Activated T-cell treated with anti-CD3 and anti-CD28 coated beads, Interleukin-2, amount 50 U/mL, for 1 hour (primary cell): ENCODE measurements at regions not wholly inside any gene's neighbourhood (a gene's known extent, or its start where the extent isn't known, plus 50 kb on each side); places are given as distances from the start of the nearest gene placed in this dataset.
"Not testable (repeated sequence)": the region's sequence is repeated elsewhere in the genome, so short reads cannot be mapped to it uniquely, and the experiment has no call there.

Experiments used
- DNase-seq: peaks from one replicate; pipeline ENCODE4 v3.0.0-alpha.2; 2020

DNA sequence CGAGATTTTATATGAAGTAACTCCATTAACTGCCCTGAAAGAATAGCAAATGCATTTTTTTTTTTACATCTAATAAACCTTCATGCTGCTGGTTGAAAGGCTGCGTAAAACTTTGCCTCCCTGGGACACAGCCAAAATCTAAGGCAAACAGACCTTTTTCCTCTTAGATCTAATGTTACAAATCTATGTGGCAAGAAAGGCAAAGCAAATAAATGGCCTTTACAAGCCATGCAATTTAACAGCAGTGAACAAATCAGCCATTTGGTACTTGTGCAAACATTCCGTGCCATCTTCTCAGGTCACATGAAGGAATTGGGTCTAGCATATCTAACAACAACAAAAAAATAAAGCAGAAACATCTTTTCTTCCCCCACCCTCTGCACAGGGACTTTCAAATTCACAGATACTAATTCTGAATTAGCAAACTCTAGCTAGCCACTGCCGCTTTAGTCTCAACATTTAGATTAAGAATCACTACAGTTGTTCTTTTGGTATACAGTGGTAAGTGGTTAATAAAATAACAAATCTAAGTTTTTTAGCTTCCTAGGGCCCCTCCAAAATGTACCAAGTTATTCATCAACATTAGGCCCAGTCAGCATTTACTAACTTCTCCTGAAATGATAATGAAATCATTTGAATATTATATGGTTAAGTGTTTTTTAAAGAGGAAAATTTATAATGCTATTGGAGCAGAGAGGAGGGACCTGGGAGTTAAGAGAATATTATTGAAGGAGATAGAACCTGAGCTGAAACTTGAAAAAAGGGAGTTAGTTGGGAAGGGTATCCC is 593.8 kb downstream of the SMARCA1 start:
- no peak for DNase-seq

DNA sequence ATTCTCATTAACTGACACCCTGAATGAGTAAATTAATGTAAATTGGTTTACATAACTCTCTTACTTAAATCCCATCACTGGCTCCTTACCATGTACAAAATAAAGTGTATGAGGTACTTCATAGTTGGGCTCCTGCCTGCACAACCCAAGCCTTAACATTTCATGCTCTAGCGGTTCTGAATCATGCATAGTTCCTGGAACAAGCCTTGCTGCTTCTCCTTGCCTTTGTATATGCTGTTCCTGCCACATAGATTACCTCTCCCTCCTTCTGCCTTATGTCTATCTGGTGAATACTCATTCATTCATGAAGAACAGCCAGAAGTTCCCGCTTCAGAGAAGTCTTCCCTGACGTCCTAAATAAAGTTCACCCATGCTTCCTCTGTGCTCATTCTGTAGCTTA is 594.7 kb downstream of the SMARCA1 start:
- no peak for DNase-seq

DNA sequence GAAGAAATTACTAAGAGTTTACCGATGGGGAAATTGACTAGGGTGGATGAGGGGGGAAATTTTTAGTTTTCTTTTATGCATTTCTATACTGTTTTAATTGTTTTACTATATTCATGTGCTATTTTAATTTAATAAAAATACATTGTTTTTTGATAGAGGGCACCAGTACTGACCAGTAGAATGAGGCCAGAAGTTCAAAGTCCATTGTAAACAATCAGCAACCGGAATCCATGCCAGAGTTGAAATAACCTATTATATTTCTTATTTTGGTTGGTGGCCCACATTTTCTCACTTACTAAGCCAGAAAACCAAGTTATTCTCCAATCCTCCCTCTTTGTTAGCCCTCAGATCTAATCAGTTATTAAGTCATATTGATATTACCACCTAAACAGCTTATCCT is 595.9 kb downstream of the SMARCA1 start:
- no peak for DNase-seq

DNA sequence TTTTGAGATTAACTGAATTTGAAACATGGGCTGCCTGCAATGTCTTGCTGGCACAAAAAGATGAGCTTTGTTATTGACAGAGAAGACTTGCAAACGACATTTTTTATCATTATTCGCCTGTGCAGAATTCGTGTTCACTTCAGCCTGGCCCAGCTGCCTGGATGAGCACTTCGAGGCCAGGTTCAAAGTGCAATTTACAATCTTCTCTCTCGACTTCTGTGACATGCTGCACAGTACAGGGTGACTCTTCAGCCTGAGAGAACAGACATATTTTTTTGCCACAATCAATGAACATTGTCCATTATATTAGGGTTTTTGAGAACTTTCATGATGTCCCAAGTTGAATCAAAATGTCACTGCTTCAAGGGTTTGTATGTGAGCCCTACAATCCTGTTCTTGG is 616.5 kb downstream of the SMARCA1 start:
- no peak for DNase-seq

DNA sequence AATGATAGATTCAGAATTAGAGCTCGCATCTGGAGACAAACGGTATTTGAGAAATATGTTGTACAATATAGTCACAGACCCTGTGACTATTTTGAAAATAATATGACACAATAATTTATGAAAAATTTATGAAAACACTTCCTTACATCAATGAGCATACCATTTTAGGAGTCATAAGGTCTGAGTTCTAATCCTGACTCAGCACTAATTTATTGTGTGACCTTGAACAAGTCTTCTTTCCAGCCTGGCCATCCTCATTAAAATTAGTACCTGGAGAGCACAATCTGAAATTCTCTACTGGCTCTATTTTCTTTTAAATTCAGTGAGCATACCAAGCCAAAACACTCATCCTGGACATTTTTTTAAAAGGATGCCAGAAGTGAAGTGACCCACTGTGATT is 622.3 kb downstream of the SMARCA1 start:
- DNase-seq = no peak

DNA sequence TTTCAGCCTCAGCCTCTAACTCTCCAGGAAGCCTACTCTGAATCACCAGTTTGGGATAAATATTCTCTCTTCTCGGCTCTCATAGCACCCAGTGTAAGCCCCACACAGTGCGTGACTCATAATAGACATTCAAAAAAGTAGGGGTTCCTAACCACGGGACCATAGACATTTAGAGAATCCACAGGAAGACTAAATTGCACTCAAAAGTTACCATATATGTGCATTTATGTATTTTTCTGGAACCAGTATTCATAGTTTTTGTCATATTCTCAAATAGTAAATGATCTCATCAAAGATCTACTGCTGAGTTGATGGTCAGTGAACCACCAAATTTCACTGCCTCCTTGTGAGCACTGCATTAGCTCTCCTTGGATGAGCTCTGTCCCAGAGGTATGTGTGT is 625.7 kb downstream of the SMARCA1 start:
- no peak for DNase-seq

DNA sequence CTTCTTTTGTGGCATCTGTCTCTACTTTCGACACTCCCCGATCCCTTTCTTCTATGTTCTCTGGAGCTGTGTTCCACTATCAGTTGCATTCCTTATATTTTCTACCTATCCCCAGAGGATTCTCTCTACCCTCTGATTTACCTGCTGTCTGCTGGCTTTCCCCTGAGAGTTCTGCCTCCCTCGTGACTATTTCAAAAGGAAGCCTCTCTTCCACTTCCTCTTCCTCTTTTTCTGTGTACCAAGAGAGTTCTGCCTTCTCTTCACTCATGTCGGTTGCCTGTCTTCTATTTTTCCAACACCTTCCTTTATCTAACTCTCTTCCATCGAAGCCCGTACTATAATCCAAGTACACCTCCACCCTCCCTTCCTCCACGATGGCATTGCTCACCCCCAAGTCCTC is 631.7 kb downstream of the SMARCA1 start:
- no peak for DNase-seq

DNA sequence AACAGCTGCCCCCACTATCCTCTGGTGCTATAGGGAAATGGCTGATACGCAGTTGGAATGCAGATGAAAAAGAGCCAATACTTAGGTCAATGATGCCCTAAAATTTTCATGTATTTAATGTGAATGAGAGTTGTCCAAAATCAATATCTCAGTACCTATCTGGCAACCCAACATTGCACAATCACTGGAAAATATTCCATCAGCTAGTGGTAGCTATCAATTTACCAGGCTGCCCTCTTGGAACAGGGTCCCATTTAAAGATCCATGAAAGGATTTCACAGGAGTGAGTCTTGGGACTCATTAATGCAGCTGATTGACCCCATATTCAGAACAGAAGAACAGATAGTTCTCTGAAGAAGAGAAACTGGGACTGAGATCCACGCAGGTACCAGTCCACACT is 638.9 kb downstream of the SMARCA1 start:
- DNase-seq = no peak

DNA sequence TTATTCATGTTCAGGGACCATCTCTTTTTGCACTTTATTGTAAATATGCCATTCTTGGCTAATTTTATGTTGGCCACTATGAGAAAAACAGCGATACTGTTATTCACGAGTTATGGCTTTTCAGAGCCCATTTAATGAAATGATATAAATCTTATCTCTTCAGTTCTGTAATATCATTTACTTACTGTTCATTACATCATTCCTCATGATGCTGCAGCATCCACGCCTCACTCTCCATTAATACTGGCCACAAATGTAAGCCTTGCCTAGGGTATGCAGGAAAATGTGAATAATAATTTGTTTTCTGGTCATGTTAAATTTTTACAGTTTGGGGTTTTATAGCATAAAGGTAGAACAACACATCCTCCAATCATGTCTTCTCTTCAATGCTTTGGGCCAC is 639.6 kb downstream of the SMARCA1 start:
- DNase-seq = no peak

DNA sequence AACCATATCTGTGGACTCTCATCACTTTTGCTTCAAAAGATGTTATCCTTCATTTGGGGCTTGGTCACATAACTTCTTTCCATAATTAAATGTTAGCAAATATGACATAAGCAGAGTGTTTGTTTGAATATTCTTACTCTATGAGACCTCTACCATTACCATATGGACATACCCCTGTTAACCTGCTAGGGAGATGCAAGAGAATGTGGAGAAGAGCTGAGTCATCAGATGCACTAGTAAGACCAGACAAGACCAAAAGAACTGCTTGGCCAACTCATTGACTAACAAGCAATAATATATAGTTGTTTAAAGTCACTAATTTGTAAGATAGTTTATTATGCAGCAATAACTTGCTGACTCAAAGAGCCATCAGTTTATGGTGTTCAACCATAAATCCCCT is 652.9 kb downstream of the SMARCA1 start:
- DNase-seq = no peak

DNA sequence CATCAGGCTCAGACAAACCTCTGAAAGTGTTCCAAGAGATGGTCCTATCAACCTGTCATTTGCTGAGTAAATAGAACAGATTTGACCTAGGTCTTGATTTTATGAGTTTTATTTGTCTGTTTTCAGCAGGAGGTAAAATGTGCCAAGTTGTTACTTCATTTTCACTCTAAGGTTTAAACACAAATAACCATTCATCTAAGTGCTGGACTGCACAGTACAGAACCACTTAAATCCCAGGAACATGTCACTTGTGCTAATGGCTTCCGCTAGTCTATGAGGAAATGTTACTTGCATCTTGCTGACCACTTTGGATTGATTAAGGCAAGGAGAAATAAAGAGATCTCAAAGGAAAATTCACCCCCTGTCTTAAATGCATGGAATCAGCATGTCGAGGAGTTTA is 660.7 kb downstream of the SMARCA1 start:
- no peak for DNase-seq

DNA sequence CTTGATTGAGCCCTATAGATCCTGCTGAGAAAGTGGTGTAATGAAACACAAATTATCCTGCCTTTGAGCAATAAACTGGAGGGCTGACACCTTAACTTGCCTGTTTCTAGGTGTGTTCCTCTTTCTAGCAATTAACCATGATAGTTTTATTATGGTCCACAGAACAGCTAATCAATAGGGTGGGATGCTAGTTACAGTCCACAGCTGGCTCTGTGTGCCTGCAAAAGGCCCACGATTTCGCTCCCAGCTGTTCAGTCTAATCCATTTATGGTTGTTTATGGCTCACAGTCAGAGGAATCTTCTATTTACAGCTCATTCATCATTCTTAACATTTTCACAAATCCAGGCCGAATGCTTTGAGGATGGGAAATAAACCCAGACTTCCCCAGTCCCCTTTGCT is 674.9 kb downstream of the SMARCA1 start:
- DNase-seq = no peak

DNA sequence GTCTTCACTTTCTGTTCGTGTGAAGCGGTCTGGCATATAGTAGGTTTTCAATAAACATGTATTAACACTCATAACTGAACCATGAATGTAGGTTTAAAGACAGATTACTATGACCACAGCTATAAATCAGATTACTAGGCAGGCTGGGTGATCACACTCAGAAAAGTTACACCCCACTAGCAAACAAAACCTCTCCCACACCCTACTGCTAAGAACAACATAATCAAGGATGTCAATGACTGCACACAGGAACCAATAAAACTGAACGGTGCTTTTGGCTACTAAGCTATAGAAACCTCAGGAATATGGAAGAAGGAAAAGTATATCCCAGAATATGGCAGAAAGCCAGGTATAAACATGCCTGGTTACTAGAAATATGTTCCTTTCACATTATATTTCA is 676.9 kb downstream of the SMARCA1 start:
- no peak for DNase-seq

DNA sequence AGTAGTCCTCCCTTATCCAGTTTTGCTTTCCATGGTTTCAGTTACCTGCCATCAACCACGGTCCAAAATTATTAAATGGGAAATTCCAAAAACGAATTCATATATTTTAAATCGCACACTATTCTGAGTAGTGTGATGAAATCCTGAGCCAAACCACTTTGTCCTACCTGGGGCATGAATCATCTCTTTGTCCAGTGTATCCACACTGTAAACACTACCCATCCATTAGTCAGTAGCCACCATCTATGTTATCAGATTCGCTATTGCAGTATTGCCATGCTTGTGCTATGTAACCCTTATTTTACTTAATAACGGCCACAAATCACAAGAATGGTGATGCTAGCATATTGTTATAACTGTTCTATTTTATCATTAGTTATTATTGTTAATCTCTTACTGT is 704.6 kb downstream of the SMARCA1 start:
- DNase-seq = no peak

DNA sequence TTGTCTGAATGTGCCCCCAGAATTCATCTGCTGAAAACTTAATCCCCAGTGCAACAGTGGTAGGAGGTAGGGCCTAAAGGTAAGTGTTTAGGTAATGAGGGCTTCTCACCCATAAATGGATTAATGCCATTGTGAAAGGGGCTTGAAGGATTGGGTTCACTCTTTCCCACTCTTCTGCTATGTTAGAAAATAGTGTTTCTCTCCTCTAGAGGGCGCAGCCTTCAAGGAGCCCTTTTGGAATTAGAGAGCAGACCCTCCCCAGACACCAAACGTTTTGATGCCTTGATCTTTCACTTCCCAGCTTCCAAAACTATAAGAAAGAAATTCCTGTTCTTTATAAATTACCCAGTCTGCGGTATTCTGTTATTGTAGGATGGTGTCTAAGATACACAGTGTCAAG is 706.4 kb downstream of the SMARCA1 start:
- DNase-seq = no peak

DNA sequence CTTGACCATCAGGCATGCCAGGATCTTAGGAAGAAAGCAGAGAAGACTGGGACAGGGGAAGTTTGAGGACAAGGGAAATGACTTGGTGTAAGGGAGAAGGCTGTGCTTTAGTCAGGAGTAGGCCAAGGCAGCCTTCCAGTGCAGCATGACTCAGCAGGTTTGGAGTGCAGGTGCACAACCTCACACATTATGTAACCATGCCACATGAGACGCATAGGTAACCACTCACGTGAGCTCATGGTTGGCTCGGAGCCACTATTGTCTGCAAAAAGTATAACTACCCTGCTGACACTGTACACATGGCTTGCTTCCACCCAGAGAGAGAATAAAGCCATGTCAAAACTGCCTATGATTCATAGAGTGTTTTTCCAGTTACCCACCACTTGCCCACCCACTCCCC is 715.9 kb downstream of the SMARCA1 start:
- no peak for DNase-seq

DNA sequence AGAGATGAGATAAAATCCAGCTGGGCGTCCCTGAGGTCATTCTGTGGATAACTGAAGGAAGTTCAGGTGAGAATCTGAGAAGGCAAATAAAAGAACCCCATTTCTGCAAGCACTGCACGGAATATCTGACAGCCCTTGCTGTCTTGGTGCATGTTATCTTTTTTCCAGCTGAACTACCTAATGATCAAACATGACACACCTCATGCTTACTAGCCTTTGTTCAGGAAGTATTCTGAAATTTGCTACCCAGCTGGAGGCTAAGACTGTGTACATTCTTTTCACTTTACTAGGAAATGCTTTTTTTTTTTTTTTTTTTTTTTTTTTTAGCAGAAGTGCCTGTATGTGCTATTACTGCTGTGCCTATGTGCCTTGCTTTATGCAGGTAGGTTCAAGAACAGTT is 718.1 kb downstream of the SMARCA1 start:
- no peak for DNase-seq

DNA sequence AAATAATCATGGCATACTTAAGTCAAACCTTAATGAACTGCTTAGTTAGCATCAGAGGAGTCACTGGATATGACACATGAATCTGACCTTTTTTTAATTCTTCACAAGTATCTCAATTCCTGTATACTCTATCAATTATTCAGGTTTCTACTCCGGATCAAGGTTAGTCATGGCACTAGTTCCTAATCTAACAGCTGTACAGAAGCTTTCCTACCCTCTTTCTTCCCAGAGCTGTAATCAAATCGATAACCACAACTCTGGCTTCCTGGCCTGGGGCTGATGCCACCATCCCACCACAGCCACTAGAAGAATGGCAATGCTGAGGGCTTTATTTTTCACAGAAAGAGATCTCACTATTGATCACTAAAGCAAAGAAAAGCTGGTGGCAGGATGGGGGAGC is 718.5 kb downstream of the SMARCA1 start:
- no peak for DNase-seq

DNA sequence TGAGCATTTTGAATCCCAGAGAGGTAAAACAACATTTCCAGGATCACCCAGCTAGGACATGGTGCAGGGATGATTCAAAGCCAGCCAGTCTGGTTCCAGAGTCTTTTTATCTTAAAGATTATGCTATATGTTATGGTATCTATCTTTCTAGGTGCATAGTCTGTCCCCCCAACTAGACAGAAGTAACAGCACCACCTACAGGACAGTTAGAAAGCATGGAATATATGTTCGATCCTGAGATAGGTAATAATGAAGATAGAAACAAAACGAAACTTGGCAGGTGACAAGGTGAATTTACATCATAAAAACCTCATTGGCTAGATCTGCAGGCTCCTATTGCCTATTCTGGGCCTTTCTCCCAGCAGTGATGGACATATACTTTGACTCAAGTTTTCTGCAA is 723.2 kb downstream of the SMARCA1 start:
- DNase-seq = no peak

DNA sequence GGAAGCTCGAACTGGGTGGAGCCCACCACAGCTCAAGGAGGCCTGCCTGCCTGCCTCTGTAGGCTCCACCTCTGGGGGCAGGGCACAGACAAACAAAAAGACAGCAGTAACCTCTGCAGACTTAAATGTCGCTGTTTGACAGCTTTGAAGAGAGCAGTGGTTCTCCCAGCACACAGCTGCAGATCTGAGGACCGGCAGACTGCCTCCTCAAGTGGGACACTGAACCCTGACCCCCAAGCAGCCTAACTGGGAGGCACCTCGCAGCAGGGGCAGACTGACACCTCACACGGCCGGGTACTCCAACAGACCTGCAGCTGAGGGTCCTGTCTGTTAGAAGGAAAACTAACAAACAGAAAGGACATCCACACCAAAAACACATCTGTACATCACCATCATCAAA is 730.9 kb upstream of the ACTRT1 start:
- DNase-seq = not testable (repeated sequence)

DNA sequence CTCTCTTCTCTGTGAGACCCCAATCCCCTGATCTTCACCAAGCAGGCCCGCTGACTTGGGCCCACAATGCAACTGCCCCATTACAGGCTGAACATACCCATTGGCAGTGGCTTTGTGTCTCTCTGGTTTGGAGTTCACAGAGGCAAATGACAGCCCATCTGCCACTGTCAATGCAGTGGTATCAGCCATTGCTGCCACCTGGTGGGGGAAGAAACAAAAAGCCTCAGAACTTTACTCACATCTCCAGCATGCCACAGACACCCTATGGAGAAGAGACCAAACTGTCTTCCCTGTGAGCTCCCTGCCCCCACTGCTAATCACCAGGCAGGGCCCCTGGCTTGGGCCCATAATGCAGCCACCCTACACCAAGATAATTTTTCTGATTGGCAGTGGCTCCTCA is 729.3 kb upstream of the ACTRT1 start:
- no peak for DNase-seq

DNA sequence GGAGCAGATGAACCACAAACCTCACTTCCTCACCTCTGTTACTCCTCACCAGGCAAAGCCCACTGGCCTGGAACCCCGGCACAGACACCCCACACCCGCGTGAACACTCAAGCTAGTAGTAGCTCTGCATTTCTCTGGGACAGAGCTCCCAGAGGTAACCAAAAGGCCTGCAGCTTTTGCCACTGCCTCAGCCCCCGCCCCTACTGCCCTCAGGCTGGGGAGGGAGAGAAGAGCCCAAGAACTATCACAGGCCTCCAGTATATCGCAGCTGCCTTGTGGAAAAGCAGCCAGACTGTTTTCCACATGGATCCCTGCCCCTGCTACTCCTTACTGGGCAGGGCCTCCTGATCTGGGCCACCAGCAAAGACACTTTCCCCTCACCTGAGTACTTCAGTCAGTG is 728.7 kb upstream of the ACTRT1 start:
- DNase-seq = no peak

DNA sequence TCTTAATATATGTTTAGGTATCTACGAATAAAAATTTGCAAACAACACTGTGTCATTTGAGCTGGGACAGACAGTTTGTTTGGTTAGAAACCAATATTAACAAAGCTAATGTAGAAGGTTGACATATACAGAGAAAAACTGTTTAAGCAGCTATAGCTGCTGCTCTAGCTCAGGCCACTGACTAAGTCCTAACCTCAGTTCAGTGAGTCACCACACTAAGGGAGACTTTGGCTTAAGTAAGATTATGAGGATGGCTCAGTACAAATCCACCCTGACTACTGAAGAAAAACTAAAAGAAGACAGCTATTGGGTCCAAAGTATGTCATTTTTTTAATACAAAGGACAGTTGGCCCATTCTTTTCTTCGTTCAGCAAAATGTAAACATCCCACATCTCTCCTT is 717.3 kb upstream of the ACTRT1 start:
- no peak for DNase-seq

DNA sequence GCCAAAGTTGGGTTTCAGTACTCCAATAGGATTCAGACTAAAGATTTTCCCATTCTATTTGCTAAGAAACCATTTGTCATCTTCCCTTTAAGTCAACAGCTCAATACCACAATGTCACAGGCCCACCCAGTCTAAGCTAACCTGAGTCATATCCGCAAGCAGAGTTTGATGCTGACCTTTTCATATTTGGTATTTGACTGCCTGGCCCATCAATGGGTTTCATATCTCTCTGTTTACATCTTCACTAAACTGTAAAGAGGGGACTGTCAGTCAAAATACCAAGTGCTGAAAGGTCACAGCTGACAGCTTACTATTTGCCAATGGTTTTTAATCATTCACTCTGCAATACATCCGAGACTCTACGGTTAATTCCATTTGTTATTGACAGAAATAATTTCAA is 707.5 kb upstream of the ACTRT1 start:
- no peak for DNase-seq

DNA sequence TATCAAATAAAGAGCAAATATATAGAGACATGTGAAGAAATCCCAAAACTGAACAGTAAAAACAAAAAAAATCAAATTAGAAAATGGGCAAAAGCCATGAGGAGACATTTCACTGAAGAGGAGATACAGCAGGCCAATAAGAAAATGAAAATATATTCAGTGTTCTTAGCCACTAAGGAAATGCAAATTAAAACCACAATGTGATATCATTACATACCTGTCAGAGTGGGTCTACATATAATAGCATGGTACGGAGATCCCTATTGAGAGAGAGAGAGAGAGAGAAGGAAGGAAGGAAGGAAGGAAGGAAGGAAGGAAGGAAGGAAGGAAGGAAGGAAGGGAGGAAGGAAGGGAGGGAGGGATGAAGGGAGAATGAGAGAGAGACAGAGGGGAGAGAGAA is 707.0 kb upstream of the ACTRT1 start:
- no peak for DNase-seq

DNA sequence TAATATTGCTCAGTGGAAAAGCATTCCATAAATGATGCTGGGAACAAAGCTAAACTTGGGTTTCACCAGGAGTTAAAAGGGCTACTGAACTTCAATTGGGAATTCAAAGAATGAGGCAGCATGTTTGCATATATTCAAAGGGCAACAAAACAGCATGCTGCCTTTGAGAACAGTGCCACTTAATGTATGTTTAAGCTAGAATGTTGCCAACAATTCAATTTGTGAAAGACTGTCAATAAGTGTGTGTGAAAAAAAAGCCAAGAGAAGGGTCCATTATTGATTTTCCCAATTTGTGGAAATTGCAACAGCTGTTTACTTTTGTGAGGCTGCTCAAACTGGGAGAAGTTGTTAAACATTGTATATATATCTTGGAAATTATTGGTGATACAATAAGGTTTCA is 701.9 kb upstream of the ACTRT1 start:
- DNase-seq = no peak
